ENCODE measurements at regions not wholly inside any gene's neighbourhood (a gene's known extent, or its start where the extent isn't known, plus 50 kb on each side); places are given as distances from the start of the nearest gene placed in this dataset.

DNA sequence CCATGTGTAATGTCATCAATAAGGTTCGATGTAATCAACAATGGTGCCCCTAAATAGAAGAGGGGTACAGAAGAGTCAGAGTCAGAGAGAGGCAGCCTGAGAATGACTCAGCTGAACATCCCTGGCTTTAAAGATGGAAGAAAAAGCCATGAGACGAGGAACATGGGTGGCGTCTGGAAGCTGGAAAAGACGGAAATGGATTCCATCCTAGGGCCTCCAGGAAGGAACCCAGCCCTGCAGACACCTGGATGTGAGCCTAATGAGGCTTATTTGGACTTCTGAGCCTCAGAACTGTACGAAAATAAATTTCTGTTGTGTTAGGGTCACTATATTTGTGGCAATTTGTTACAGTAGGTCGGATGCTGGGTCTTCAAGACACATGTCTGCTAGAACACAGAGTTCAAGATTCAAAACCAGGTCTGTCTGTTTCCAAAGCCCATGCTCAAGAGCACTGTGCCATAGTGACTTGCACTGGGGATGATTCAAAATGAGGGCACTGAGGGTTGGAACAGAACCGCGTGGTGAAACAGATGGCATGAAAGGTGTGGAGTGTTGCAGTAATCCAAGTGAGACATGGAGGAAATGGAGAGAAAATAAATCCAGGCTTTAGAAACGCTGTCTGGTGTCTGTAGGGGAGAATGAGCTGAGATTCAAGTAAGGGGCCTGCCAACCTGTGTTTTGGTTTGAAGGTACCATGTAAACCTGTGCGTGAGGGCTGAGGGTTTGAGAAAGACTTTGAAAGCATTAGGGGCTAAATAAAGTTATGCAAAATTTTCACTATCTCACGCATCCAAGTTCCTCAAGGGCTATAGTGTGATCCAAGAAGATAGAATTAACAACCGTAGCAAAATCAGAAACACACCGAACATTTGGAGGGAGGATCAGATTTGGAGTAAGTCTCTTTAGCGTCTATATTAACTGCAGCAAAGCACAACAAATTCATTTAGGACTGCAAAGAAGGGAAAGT, 849.1 kb upstream of the AUTS2 start:
- no peaks in the 10 kb centered on the region for H3K27me3 ChIP-seq (ENCODE audit: insufficient read depth)
- H2AFZ ChIP-seq: no peak overlapping the region
- H3K9me2 ChIP-seq (ENCODE audit: insufficient read depth): no peaks in the 10 kb centered on the region
- H3F3A ChIP-seq (replicated peaks; ENCODE audit: low read depth): no peaks in the 10 kb centered on the region
- no peak overlapping the region for H3K4me3 Mint-ChIP-seq
- H3K27ac ChIP-seq (ENCODE audit: low read depth): no peak overlapping the region
- TF ChIP-seq, protein P1, sequence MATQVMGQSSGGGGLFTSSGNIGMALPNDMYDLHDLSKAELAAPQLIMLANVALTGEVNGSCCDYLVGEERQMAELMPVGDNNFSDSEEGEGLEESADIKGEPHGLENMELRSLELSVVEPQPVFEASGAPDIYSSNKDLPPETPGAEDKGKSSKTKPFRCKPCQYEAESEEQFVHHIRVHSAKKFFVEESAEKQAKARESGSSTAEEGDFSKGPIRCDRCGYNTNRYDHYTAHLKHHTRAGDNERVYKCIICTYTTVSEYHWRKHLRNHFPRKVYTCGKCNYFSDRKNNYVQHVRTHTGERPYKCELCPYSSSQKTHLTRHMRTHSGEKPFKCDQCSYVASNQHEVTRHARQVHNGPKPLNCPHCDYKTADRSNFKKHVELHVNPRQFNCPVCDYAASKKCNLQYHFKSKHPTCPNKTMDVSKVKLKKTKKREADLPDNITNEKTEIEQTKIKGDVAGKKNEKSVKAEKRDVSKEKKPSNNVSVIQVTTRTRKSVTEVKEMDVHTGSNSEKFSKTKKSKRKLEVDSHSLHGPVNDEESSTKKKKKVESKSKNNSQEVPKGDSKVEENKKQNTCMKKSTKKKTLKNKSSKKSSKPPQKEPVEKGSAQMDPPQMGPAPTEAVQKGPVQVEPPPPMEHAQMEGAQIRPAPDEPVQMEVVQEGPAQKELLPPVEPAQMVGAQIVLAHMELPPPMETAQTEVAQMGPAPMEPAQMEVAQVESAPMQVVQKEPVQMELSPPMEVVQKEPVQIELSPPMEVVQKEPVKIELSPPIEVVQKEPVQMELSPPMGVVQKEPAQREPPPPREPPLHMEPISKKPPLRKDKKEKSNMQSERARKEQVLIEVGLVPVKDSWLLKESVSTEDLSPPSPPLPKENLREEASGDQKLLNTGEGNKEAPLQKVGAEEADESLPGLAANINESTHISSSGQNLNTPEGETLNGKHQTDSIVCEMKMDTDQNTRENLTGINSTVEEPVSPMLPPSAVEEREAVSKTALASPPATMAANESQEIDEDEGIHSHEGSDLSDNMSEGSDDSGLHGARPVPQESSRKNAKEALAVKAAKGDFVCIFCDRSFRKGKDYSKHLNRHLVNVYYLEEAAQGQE (IDR thresholded peaks at IDR 0.05; ENCODE audit: unreplicated experiment): no peak
- TF ChIP-seq STAT1 (IDR thresholded peaks at IDR 0.05; ENCODE audit: unreplicated experiment): no peak
- TF ChIP-seq EZH2phosphoT487 (IDR thresholded peaks at IDR 0.05; ENCODE audit: unreplicated experiment): no peak
- TF ChIP-seq POLR2AphosphoS5 (IDR thresholded peaks at IDR 0.05; ENCODE audit: low read depth): no peak
- TF ChIP-seq, protein P2, sequence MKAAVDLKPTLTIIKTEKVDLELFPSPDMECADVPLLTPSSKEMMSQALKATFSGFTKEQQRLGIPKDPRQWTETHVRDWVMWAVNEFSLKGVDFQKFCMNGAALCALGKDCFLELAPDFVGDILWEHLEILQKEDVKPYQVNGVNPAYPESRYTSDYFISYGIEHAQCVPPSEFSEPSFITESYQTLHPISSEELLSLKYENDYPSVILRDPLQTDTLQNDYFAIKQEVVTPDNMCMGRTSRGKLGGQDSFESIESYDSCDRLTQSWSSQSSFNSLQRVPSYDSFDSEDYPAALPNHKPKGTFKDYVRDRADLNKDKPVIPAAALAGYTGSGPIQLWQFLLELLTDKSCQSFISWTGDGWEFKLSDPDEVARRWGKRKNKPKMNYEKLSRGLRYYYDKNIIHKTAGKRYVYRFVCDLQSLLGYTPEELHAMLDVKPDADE (IDR thresholded peaks at IDR 0.05): no peak
- TF ChIP-seq, protein P3, sequence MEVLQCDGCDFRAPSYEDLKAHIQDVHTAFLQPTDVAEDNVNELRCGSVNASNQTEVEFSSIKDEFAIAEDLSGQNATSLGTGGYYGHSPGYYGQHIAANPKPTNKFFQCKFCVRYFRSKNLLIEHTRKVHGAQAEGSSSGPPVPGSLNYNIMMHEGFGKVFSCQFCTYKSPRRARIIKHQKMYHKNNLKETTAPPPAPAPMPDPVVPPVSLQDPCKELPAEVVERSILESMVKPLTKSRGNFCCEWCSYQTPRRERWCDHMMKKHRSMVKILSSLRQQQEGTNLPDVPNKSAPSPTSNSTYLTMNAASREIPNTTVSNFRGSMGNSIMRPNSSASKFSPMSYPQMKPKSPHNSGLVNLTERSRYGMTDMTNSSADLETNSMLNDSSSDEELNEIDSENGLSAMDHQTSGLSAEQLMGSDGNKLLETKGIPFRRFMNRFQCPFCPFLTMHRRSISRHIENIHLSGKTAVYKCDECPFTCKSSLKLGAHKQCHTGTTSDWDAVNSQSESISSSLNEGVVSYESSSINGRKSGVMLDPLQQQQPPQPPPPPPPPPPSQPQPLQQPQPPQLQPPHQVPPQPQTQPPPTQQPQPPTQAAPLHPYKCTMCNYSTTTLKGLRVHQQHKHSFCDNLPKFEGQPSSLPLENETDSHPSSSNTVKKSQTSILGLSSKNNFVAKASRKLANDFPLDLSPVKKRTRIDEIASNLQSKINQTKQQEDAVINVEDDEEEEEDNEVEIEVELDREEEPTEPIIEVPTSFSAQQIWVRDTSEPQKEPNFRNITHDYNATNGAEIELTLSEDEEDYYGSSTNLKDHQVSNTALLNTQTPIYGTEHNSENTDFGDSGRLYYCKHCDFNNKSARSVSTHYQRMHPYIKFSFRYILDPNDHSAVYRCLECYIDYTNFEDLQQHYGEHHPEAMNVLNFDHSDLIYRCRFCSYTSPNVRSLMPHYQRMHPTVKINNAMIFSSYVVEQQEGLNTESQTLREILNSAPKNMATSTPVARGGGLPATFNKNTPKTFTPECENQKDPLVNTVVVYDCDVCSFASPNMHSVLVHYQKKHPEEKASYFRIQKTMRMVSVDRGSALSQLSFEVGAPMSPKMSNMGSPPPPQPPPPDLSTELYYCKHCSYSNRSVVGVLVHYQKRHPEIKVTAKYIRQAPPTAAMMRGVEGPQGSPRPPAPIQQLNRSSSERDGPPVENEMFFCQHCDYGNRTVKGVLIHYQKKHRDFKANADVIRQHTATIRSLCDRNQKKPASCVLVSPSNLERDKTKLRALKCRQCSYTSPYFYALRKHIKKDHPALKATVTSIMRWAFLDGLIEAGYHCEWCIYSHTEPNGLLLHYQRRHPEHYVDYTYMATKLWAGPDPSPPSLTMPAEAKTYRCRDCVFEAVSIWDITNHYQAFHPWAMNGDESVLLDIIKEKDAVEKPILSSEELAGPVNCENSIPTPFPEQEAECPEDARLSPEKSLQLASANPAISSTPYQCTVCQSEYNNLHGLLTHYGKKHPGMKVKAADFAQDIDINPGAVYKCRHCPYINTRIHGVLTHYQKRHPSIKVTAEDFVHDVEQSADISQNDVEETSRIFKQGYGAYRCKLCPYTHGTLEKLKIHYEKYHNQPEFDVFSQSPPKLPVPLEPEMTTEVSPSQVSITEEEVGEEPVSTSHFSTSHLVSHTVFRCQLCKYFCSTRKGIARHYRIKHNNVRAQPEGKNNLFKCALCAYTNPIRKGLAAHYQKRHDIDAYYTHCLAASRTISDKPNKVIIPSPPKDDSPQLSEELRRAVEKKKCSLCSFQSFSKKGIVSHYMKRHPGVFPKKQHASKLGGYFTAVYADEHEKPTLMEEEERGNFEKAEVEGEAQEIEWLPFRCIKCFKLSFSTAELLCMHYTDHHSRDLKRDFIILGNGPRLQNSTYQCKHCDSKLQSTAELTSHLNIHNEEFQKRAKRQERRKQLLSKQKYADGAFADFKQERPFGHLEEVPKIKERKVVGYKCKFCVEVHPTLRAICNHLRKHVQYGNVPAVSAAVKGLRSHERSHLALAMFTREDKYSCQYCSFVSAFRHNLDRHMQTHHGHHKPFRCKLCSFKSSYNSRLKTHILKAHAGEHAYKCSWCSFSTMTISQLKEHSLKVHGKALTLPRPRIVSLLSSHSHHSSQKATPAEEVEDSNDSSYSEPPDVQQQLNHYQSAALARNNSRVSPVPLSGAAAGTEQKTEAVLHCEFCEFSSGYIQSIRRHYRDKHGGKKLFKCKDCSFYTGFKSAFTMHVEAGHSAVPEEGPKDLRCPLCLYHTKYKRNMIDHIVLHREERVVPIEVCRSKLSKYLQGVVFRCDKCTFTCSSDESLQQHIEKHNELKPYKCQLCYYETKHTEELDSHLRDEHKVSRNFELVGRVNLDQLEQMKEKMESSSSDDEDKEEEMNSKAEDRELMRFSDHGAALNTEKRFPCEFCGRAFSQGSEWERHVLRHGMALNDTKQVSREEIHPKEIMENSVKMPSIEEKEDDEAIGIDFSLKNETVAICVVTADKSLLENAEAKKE (CRISPR knock-in tag; IDR thresholded peaks at IDR 0.05): no peak
- TF ChIP-seq EZH2 (IDR thresholded peaks at IDR 0.05; ENCODE audit: low read depth, unreplicated experiment): no peak
- TF ChIP-seq NANOG (IDR thresholded peaks at IDR 0.05; ENCODE audit: borderline replicate concordance): no peak
- TF ChIP-seq ZNF114 (CRISPR knock-in tag; IDR thresholded peaks at IDR 0.05): no peak
- TF ChIP-seq, protein P4, sequence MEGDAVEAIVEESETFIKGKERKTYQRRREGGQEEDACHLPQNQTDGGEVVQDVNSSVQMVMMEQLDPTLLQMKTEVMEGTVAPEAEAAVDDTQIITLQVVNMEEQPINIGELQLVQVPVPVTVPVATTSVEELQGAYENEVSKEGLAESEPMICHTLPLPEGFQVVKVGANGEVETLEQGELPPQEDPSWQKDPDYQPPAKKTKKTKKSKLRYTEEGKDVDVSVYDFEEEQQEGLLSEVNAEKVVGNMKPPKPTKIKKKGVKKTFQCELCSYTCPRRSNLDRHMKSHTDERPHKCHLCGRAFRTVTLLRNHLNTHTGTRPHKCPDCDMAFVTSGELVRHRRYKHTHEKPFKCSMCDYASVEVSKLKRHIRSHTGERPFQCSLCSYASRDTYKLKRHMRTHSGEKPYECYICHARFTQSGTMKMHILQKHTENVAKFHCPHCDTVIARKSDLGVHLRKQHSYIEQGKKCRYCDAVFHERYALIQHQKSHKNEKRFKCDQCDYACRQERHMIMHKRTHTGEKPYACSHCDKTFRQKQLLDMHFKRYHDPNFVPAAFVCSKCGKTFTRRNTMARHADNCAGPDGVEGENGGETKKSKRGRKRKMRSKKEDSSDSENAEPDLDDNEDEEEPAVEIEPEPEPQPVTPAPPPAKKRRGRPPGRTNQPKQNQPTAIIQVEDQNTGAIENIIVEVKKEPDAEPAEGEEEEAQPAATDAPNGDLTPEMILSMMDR (conservative IDR thresholded peaks at IDR 0.05; ENCODE audit: low read depth in 2 of 2): no peak
- no peak for TF ChIP-seq CREB1 (CRISPR knock-in tag; IDR thresholded peaks at IDR 0.05; ENCODE audit: low read depth)
- H3K36me3 Mint-ChIP-seq (ENCODE audit: low read depth): peaks cover 51% of the 10 kb centered on the region
- no peak overlapping the region for H3K4me2 ChIP-seq
- peaks cover 10% of the 10 kb centered on the region for H3K27me3 Mint-ChIP-seq (ENCODE audit: insufficient read depth, low read depth, poor library complexity)
- peaks cover 98% of the 10 kb centered on the region for H3K9me3 Mint-ChIP-seq
- H3K4me1 Mint-ChIP-seq: no peaks in the 10 kb centered on the region
- DNase-seq (ENCODE audit: low spot score): no peak
- no peaks in the 10 kb centered on the region for H3K79me2 ChIP-seq (replicated peaks; ENCODE audit: insufficient read depth)
- H3K36me3 ChIP-seq (ENCODE audit: insufficient read depth): no peaks in the 10 kb centered on the region
- no peak for ATAC-seq
- no peaks in the 10 kb centered on the region for H4K20me1 ChIP-seq (replicated peaks; ENCODE audit: insufficient read depth)
- H3K4me1 ChIP-seq (ENCODE audit: insufficient read depth): no peaks in the 10 kb centered on the region
- H3K4me3 ChIP-seq: no peak overlapping the region
- H3K27ac Mint-ChIP-seq: no peak overlapping the region
